GM12878 (cell line): ENCODE measurements at regions not wholly inside any gene's neighbourhood (a gene's known extent, or its start where the extent isn't known, plus 50 kb on each side); places are given as distances from the start of the nearest gene placed in this dataset.

Experiments used
- ATAC-seq: fragments of 200-7000 bp; cut with Tn5 transposase; 3 replicates; pipeline ENCODE4 v1.9.1; 2020; ENCODE audit warnings: mild to moderate bottlenecking, moderate library complexity
- BruUV-seq: library from RNA; stranded (reverse); fragments of 400-500 nt; replicated peaks from 2 replicates; lab custom pipeline; 2021; lab: Mats Ljungman, UMichigan
- CTCF ChIA-PET: fragments of 300-600 bp; sonication (Branson Sonifier 250); formaldehyde crosslinking; extraction: SDS; loops from one replicate; lab custom pipeline; 2021; ENCODE audit warnings: inconsistent platforms; lab: Yijun Ruan, JAX
- POLR2A ChIA-PET: fragments of 350-600 bp; formaldehyde crosslinking; extraction: SDS; loops from one replicate; lab custom pipeline; 2021; ENCODE audit warnings: inconsistent platforms; lab: Charles Lee
- RAD21 ChIA-PET: fragments of 300-600 bp; sonication (Branson Sonifier 250); formaldehyde crosslinking; loops from one replicate; lab custom pipeline; 2023; ENCODE audit warnings: antibody characterized with exemption; ENCODE audit not compliant: unreplicated experiment; lab: Charles Lee
- SMC1A ChIA-PET: fragments of 300-600 bp; sonication (Branson Sonifier 250); formaldehyde crosslinking; loops from one replicate; lab custom pipeline; 2023; ENCODE audit not compliant: unreplicated experiment, uncharacterized antibody; lab: Charles Lee
- DNase-seq: peaks from one replicate; pipeline ENCODE4 v3.0.0-alpha.2; 2011; ENCODE audit warnings: low read depth, low spot score
- FAIRE-seq: peaks from 3 replicates; lab custom pipeline; 2011; peaks lifted over from hg19 to GRCh38; lab: Jason Lieb, UNC
- H2AFZ ChIP-seq: 2 replicates; pipeline ENCODE4 v1.6.0; 2011; ENCODE audit warnings: low read depth, low read length, control low read depth; ENCODE audit not compliant: control insufficient read depth
- H3K27ac ChIP-seq: 2 replicates; pipeline ENCODE4 v1.5.1; 2011; ENCODE audit warnings: control low read depth; ENCODE audit not compliant: control insufficient read depth, insufficient read depth
- H3K27me3 ChIP-seq, 2 experiments: replicated peaks in 1 of 2; 2 replicates each; pipeline versions ENCODE4 v1.6.0 to v1.6.1; 2011; ENCODE audit warnings: low read length in 1 of 2; ENCODE audit not compliant: control insufficient read depth in 2 of 2, insufficient read depth in 2 of 2
- H3K36me3 ChIP-seq, 2 experiments: 2 replicates each; pipeline ENCODE4 v1.5.1; 2011; ENCODE audit warnings: low read length in 1 of 2; ENCODE audit not compliant: control insufficient read depth in 2 of 2, insufficient read depth in 2 of 2
- H3K4me1 ChIP-seq: 2 replicates; pipeline ENCODE4 v1.6.1; 2011; ENCODE audit warnings: mild to moderate bottlenecking, low read length, moderate library complexity, mixed read lengths; ENCODE audit not compliant: control insufficient read depth, insufficient read depth
- H3K4me2 ChIP-seq: 2 replicates; pipeline ENCODE4 v1.6.0; 2011; ENCODE audit warnings: control low read depth; ENCODE audit not compliant: control insufficient read depth, insufficient read depth
- H3K4me3 ChIP-seq: fragments of 200-600 bp; sonication (generic); 2 replicates; pipeline ENCODE4 v1.5.1; 2016
- H3K79me2 ChIP-seq: 2 replicates; pipeline ENCODE4 v1.6.0; 2011; ENCODE audit warnings: low read length; ENCODE audit not compliant: control insufficient read depth, insufficient read depth
- H3K9ac ChIP-seq: 2 replicates; pipeline ENCODE4 v1.8.0; 2011; ENCODE audit warnings: low read length, control low read depth, mixed read lengths; ENCODE audit not compliant: control insufficient read depth, insufficient read depth
- H3K9me3 ChIP-seq: replicated peaks from 3 replicates; pipeline ENCODE4 v1.5.1; 2011; ENCODE audit warnings: mild to moderate bottlenecking, low read length; ENCODE audit not compliant: control insufficient read depth, insufficient read depth
- H4K20me1 ChIP-seq: 2 replicates; pipeline ENCODE4 v1.6.0; 2011; ENCODE audit not compliant: control insufficient read depth, insufficient read depth
- BMI1 ChIP-seq: fragments of 450-650 bp; IDR thresholded peaks from 2 replicates; pipeline ENCODE4 v1.6.1; 2016; ENCODE audit warnings: mild to moderate bottlenecking, moderate library complexity, borderline replicate concordance
- CBFB ChIP-seq: IDR thresholded peaks from 2 replicates; pipeline ENCODE4 v1.6.1; 2016; ENCODE audit warnings: antibody characterized with exemption, low read depth
- CREB1 ChIP-seq: IDR thresholded peaks from 2 replicates; pipeline ENCODE4 v1.6.1; 2012; ENCODE audit warnings: low read depth, mild to moderate bottlenecking, inconsistent platforms
- EED ChIP-seq: sonication (generic); IDR thresholded peaks from 2 replicates; pipeline ENCODE4 v1.6.1; 2016; ENCODE audit warnings: antibody characterized with exemption, low read depth
- FOXM1 ChIP-seq: IDR thresholded peaks from 2 replicates; pipeline ENCODE4 v1.6.1; 2012; ENCODE audit warnings: low read depth, mild to moderate bottlenecking, inconsistent platforms, low read length, moderate library complexity
- HDAC6 ChIP-seq: fragments of 200-600 bp; sonication (generic); IDR thresholded peaks from one replicate; pipeline ENCODE4 v1.8.0; 2017; ENCODE audit warnings: antibody characterized with exemption; ENCODE audit not compliant: unreplicated experiment
- HDGF ChIP-seq: fragments of 450-650 bp; IDR thresholded peaks from 2 replicates; pipeline ENCODE4 v1.6.1; 2016; ENCODE audit warnings: antibody characterized with exemption
- MEF2A ChIP-seq: IDR thresholded peaks from 2 replicates; pipeline ENCODE4 v1.6.1; 2011; ENCODE audit warnings: low read depth, mild to moderate bottlenecking, low read length, moderate library complexity; ENCODE audit not compliant: insufficient read depth
- NFIC ChIP-seq: IDR thresholded peaks from 2 replicates; pipeline ENCODE4 v1.6.1; 2012; ENCODE audit warnings: low read depth, mild to moderate bottlenecking, inconsistent platforms, low read length, moderate library complexity
- NFYB ChIP-seq: IDR thresholded peaks from 2 replicates; pipeline ENCODE4 v1.6.1; 2011; ENCODE audit warnings: low read depth, mild to moderate bottlenecking, low read length, improper control_type of control experiment, moderate library complexity; ENCODE audit not compliant: insufficient read depth
- NR2C1 ChIP-seq: fragments of 450-650 bp; IDR thresholded peaks from 2 replicates; pipeline ENCODE4 v1.6.1; 2017; ENCODE audit warnings: antibody characterized with exemption, mild to moderate bottlenecking, moderate library complexity
- SRF ChIP-seq, 2 experiments: IDR thresholded peaks; 2 replicates each; pipeline ENCODE4 v1.6.1; 2011; ENCODE audit warnings: low read depth in 2 of 2, low read length in 2 of 2, mild to moderate bottlenecking in 1 of 2, moderate library complexity in 1 of 2
- SUZ12 ChIP-seq: fragments of 200-600 bp; sonication (generic); IDR thresholded peaks from one replicate; pipeline ENCODE4 v1.6.1; 2018; ENCODE audit warnings: antibody characterized with exemption, mild to moderate bottlenecking; ENCODE audit not compliant: unreplicated experiment
- ZNF274 ChIP-seq: IDR thresholded peaks from one replicate; pipeline ENCODE4 v1.8.0; 2011; ENCODE audit not compliant: insufficient read length, insufficient read depth
- ZNF384 ChIP-seq: IDR thresholded peaks from 2 replicates; pipeline ENCODE4 v1.6.1; 2012; ENCODE audit warnings: low read depth, mild to moderate bottlenecking, low read length, improper control_type of control experiment, borderline replicate concordance
- WGBS: methylation state at CpG from one replicate; pipeline ENCODE4 v1.1.6; 2016; ENCODE audit warnings: low lambda C conversion rate; ENCODE audit not compliant: insufficient replicate concordance, insufficient coverage; ENCODE audit errors: missing lambda C conversion rate; 5-methylcytosine and 5-hydroxymethylcytosine counted together
- in situ Hi-C: fragments of 300-500 bp; cut with MboI; formaldehyde crosslinking; loops from 9 replicates; pipeline ENCODE4 v1.14.3; 2018; ENCODE audit warnings: mixed read lengths
- intact Hi-C: fragments of 100-400 bp; cut with micrococcal nuclease; formaldehyde crosslinking; loops from one replicate; pipeline ENCODE4 v1.14.2; 2022; ENCODE audit not compliant: unreplicated experiment
- TF ChIP-seq, protein P1 (sequence below): IDR thresholded peaks from 2 replicates; pipeline ENCODE4 v1.6.1; 2012; ENCODE audit warnings: low read depth, low read length, improper control_type of control experiment
- TF ChIP-seq, protein P2 (sequence below): fragments of 450-650 bp; IDR thresholded peaks from 2 replicates; pipeline ENCODE4 v1.6.1; 2017; ENCODE audit warnings: low read depth, mild to moderate bottlenecking, moderate library complexity
- TF ChIP-seq, protein P3 (sequence below): fragments of 450-650 bp; IDR thresholded peaks from 2 replicates; pipeline ENCODE4 v1.6.1; 2017; ENCODE audit warnings: borderline replicate concordance
- TF ChIP-seq, protein P4 (sequence below): IDR thresholded peaks from 2 replicates; pipeline ENCODE4 v1.6.1; 2012; ENCODE audit warnings: mild to moderate bottlenecking, low read depth, low read length

DNA sequence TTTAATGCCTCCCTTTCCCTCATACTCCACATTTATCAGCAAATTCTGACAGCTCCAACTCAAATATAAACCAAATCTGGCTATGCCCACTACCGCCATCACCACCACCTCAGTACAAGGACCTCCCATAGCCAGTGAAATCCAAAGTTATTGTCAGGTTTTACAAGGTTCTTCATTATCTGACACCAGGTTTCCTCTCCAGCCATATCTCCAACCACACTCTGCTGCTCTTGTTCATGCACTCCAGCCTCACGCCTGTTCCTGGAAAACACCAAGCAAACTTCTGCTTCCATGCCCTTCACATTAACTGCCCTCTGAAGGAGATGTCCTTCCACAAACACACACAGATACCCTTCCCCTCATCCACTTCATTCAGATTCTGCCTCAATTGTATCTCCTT, 102.2 kb upstream of the MIR17HG start:
- Histone ChIP-seq H3K9me3 (no peaks in the 10 kb centered on the region), H3K79me2 (no peaks in the 10 kb centered on the region), H3K4me3 (no peak overlapping the region), H3K4me2 (no peak overlapping the region), H4K20me1 (no peaks in the 10 kb centered on the region), H3K27ac (no peak overlapping the region), H3K4me1 (no peaks in the 10 kb centered on the region), H2AFZ (no peak overlapping the region), H3K36me3 (no peaks in the 10 kb centered on the region), H3K27me3 (peaks cover 0 to 5% of the 10 kb centered on the region in 2 experiments; a peak in 2 of 4 replicates), H3K9ac (no peak overlapping the region)
- ChIA-PET RAD21 (interaction anchor here (0.9 kb wide), 1 partner anchor 83 kb away, joined by 4 read pairs; no protein-coding TSS in a partner anchor), SMC1A (interaction anchor here (0.7 to 0.8 kb wide), 2 partner anchors 68 to 109 kb away, joined by 3 read pairs; no protein-coding TSS in a partner anchor), POLR2A (no interaction called here), CTCF (interaction anchor here (1.1 to 1.2 kb wide), 3 partner anchors 56 to 110 kb away, joined by 3 to 4 read pairs (median 3); no protein-coding TSS in a partner anchor)
- ATAC-seq (no peak), FAIRE-seq (no peak), DNase-seq (no peak)
- no TSS peak for BruUV-seq
- in situ Hi-C loops (no loop called here), intact Hi-C loops (loop anchor here (5.0 kb wide), 1 partner anchor 168 kb away; no protein-coding TSS in a partner anchor)
- TF ChIP-seq FOXM1 (no peak), NFYB (no peak), NFIC (no peak), BMI1 (no peak), HDAC6 (no peak), ZNF384 (no peak), CREB1 (no peak), EED (no peak), NR2C1 (no peak), MEF2A (no peak), HDGF (no peak), CBFB (no peak), SRF (IDR thresholded peaks at IDR 0.05; ENCODE audit: low read depth in 2 of 2, low read length in 2 of 2) (no peak), SUZ12 (no peak), ZNF274 (no peak)
- TF ChIP-seq, protein P1, sequence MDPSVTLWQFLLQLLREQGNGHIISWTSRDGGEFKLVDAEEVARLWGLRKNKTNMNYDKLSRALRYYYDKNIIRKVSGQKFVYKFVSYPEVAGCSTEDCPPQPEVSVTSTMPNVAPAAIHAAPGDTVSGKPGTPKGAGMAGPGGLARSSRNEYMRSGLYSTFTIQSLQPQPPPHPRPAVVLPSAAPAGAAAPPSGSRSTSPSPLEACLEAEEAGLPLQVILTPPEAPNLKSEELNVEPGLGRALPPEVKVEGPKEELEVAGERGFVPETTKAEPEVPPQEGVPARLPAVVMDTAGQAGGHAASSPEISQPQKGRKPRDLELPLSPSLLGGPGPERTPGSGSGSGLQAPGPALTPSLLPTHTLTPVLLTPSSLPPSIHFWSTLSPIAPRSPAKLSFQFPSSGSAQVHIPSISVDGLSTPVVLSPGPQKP: no peak
- TF ChIP-seq, protein P2, sequence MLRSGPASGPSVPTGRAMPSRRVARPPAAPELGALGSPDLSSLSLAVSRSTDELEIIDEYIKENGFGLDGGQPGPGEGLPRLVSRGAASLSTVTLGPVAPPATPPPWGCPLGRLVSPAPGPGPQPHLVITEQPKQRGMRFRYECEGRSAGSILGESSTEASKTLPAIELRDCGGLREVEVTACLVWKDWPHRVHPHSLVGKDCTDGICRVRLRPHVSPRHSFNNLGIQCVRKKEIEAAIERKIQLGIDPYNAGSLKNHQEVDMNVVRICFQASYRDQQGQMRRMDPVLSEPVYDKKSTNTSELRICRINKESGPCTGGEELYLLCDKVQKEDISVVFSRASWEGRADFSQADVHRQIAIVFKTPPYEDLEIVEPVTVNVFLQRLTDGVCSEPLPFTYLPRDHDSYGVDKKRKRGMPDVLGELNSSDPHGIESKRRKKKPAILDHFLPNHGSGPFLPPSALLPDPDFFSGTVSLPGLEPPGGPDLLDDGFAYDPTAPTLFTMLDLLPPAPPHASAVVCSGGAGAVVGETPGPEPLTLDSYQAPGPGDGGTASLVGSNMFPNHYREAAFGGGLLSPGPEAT: no peak
- TF ChIP-seq, protein P3, sequence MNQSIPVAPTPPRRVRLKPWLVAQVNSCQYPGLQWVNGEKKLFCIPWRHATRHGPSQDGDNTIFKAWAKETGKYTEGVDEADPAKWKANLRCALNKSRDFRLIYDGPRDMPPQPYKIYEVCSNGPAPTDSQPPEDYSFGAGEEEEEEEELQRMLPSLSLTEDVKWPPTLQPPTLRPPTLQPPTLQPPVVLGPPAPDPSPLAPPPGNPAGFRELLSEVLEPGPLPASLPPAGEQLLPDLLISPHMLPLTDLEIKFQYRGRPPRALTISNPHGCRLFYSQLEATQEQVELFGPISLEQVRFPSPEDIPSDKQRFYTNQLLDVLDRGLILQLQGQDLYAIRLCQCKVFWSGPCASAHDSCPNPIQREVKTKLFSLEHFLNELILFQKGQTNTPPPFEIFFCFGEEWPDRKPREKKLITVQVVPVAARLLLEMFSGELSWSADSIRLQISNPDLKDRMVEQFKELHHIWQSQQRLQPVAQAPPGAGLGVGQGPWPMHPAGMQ: no peak
- TF ChIP-seq, protein P4, sequence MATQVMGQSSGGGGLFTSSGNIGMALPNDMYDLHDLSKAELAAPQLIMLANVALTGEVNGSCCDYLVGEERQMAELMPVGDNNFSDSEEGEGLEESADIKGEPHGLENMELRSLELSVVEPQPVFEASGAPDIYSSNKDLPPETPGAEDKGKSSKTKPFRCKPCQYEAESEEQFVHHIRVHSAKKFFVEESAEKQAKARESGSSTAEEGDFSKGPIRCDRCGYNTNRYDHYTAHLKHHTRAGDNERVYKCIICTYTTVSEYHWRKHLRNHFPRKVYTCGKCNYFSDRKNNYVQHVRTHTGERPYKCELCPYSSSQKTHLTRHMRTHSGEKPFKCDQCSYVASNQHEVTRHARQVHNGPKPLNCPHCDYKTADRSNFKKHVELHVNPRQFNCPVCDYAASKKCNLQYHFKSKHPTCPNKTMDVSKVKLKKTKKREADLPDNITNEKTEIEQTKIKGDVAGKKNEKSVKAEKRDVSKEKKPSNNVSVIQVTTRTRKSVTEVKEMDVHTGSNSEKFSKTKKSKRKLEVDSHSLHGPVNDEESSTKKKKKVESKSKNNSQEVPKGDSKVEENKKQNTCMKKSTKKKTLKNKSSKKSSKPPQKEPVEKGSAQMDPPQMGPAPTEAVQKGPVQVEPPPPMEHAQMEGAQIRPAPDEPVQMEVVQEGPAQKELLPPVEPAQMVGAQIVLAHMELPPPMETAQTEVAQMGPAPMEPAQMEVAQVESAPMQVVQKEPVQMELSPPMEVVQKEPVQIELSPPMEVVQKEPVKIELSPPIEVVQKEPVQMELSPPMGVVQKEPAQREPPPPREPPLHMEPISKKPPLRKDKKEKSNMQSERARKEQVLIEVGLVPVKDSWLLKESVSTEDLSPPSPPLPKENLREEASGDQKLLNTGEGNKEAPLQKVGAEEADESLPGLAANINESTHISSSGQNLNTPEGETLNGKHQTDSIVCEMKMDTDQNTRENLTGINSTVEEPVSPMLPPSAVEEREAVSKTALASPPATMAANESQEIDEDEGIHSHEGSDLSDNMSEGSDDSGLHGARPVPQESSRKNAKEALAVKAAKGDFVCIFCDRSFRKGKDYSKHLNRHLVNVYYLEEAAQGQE: no peak
- 49% methylated on average over 2 of the region's 2 CpGs for WGBS
